ENCODE measurements at regions not wholly inside any gene's neighbourhood (a gene's known extent, or its start where the extent isn't known, plus 50 kb on each side); places are given as distances from the start of the nearest gene placed in this dataset.

GRCh38 chr7:46440186-46440585, 519.1 kb upstream of the IGFBP3 start:
- TF ChIP-seq CTCF (IDR thresholded peaks at IDR 0.05) (no peak), EZH2 (IDR thresholded peaks at IDR 0.05; ENCODE audit: borderline replicate concordance, insufficient read depth, low read depth, low read length, poor library complexity, severe bottlenecking) (no peak)
